ENCODE measurements at regions not wholly inside any gene's neighbourhood (a gene's known extent, or its start where the extent isn't known, plus 50 kb on each side); places are given as distances from the start of the nearest gene placed in this dataset.
"Not testable (repeated sequence)": the region's sequence is repeated elsewhere in the genome, so short reads cannot be mapped to it uniquely, and the experiment has no call there.

GRCh38 chr20:55937283-55937682, 68.0 kb downstream of the CBLN4 start:
- DNase-seq, result no peak

DNA sequence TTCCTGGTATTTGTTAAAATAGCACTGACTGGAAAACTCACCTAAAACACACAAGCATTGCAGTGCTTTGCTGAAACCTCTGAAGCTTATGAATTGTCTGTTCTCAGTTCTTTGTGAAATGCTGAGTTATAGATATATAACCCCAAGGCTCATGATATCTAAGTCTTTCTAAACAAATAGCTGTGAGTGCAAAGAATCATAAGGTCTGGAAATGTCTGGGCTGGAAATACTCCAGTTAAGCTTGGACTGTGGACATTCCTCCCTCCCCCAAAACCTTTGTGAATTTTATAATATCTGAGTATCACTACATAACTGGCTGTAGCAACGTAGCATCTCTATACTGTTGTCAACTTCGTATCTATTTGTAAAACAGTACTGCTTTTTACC, 69.1 kb downstream of the CBLN4 start:
- DNase-seq, result no peak

- no peak for DNase-seq
Measured at GRCh38 chr20:55935448-55936208, 69.7 kb downstream of the CBLN4 start.

DNA sequence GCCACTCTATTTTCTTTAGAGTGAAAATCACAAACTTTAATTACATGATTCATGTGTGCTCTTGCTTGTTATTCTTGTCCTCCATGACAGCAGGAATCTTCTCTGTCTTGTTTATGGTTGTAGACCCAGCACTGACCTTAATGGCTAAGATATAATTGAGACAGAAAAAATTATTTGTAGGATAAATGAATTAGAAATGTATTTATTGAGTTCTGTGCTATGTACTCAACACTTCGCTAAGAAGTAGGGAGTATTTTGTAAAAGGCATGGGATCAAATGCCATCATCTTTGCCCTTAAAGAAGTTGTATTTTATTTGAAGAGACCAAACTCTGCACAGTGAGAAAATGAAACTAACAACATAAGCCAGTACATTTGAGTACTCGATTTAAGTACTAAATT, 71.2 kb downstream of the CBLN4 start:
- DNase-seq, result no peak

DNA sequence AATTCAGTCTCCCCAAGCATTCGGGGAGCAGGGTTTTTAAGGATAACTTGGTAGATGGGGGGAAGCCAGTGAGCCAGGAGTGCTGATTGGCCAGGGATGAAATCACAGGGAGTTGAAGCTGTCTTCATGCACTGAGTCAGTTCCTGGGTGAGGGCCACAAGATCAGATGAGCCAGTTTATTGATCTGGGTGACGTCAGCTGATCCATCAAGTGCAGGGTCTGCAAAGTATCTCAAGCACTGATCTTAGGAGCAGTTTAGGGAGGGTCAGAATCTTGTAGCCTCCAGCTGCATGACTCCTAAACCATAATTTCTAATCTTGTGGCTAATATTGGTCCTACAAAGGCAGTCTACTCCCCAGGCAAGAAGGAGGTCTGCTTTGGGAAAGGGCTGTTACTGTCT, 74.4 kb downstream of the CBLN4 start:
- DNase-seq, result not testable (repeated sequence)

- no peak for DNase-seq
Measured at GRCh38 chr20:55928266-55928665, 77.1 kb downstream of the CBLN4 start.

DNA sequence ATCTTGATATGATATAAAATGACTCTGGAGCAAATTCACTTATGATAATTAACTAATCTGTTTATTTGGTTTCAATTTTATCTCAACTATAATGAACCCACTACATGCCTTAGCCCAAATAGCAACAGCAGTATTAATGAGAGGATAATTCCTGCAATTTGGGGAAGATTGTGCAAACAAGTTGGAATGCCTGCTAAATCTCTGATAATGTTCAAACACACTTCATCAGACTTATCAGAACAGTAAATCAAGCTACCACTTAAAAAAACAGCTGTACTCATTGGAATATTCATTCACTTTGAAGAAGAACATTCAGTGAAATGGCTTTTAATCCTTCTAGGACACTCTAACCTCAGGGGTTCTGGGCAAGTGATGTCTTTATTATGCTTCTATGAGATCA, 85.4 kb downstream of the CBLN4 start:
- DNase-seq, result no peak

- no peak for DNase-seq
Measured at GRCh38 chr20:55919319-55919718, 86.0 kb downstream of the CBLN4 start.

DNA sequence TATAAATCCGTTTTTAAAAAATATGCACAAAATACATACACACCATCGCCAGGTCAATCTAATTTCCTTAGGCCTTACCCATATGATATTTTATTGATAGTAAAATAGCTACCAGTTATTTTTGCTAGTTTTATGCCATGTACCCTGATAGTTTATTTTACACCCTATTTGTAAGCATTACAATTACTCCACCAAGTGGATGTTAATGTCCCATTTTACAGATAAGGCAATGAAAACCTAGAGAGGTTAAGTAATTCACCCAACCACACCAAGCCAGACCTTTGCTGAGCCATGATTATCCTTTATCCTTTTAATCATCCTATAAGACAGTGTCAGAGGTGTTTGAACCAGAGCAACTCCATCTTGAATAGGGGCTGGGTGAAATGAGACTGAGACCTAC, 86.8 kb downstream of the CBLN4 start:
- no peak for DNase-seq

- no peak for DNase-seq
Measured at GRCh38 chr20:55893031-55893430, 112.3 kb downstream of the CBLN4 start.

DNA sequence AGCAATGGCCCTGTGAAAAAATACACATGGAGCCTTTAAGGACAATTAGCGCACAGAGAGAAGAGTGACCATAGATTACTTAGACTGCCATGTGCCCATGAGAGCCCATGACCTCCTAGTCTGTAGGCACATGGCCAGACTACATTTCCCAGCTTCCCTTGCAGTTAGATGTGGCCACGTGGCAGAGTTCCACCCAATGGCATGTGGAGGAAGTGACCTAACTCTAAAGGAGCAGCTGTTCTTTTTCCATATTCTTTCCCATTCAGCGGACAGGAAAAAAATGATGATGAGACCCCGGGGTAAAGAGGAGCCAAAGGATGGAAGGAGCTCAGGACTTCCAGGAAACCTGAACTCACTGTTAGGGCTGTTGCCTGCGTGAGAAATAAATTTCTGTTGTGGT, 116.6 kb downstream of the CBLN4 start:
- peak in 1 of 2 experiments; percentile 48 for DNase-seq

- DNase-seq, result no peak
Measured at GRCh38 chr20:55882910-55883309, 122.4 kb downstream of the CBLN4 start.

DNA sequence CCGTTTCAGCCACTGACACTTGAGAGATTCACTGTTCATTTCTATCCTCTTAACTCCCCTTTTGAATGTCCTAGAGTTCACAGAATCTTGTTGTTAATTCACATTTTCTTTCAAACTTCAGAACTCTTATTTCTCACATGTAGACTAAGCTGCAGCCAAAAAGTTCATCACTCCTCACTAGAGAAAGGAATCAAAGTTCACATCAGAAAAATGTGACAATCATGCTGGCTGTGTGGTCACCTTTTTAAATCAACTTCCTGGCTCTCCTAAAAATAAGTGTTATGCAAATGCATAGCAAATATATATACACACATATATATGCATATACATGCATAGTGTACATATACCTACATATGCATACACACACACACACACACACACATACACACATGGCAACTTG, 123.0 kb downstream of the CBLN4 start:
- no peak for DNase-seq

GRCh38 chr20:55881204-55881603, 124.1 kb downstream of the CBLN4 start:
- DNase-seq, result no peak

DNA sequence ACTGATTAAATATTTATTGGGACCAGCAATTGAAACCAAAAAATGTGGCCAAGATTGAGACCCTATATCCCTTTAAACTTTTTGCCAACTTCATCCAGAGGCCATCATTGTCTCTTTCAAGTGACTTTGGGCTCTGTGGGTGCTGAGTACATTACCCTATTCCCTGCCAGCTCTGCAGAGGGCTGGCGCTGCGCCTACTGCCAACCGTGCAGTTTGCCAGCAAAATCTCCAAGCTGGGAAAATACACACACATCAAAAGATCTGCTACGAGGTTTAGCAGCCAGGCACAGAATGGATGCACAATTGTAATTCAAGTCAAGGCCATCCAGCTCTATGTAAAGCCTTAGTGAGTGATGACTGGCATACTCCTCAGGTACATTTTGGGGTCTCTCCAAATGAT, 125.0 kb downstream of the CBLN4 start:
- DNase-seq, result no peak

- no peak for DNase-seq
Measured at GRCh38 chr20:55855052-55855451, 150.3 kb downstream of the CBLN4 start.

GRCh38 chr20:55830121-55830827, 175.0 kb downstream of the CBLN4 start:
- no peak for DNase-seq

GRCh38 chr20:55805138-55805537, 200.2 kb downstream of the CBLN4 start:
- DNase-seq, result no peak

- no peak for DNase-seq
Measured at GRCh38 chr20:55800552-55801245, 204.6 kb downstream of the CBLN4 start.

DNA sequence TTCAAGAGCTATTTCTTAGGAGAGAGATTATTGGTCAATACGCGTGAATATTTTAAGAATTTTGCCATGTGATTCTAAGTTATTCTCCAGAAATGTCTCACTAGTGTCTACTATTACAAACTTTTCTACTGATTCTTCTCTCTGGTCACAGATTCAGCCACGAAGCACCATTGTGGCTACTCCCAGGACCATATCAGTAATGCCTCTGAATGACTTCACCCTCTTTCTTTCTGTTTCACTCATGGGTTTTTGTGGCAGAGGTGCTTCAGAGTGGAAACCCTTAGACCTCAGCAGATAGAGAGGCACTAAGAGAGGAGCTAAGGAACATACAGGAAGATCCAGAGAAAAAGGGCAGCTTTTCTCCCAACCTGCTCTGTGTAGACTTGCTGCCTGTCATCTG, 211.3 kb downstream of the CBLN4 start:
- DNase-seq, result no peak

DNA sequence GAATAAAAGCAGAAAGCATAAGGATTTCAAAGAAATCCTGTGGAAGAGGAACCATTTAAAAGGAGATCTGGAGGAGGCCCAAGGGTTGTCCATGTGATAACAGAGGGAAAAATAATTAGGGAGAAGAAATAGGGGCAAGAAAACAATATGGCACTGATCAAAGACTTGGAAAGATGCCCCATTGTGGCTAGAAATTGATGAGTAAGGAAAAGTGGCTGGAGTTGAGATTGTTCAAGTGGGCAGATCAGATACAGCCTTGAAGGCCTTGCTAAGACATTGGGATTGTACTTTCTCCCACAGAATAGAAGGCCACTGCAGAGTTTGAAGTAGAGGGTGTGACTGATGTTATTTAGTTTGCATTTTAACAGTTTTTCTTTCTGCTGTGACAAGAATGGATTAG, 213.3 kb downstream of the CBLN4 start:
- no peak for DNase-seq

DNA sequence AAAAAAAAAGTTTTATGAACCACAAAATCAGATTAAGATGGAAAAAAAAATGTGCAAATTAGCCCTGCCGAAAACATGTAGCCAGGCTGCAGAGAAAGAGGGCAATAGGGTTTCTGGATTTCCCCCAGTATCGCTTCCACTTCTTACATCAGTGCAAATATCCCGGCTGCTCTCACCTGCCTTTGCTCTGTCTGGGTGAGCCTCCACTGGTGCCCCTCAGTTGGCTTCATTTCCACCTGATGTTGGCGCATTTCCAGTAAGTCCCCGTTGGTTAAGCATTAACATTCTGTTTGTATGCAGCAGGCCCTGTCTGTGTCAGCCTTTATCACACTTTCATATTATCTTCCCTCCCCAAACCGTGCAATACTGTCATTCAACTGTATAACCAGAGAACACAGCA, 215.1 kb downstream of the CBLN4 start:
- no peak for DNase-seq

DNA sequence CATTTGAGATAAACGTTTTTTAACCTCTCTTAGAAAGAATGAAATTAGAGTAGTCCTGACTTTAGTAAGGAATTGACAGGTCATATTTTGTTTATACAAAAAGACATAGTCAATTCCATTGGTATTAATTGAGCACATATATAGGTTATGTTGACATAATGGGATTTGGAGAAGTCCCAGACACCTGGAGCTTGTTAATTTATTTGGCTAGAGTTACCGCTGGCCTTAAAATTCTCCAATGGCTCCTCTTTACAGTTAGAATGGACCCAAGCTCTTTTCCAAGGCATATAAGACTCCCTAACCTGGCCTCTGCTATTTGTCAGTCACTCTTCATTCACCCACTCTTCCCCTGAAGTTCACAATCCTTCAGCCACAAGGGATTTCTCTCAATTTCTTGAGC, 221.3 kb downstream of the CBLN4 start:
- no peak for DNase-seq

DNA sequence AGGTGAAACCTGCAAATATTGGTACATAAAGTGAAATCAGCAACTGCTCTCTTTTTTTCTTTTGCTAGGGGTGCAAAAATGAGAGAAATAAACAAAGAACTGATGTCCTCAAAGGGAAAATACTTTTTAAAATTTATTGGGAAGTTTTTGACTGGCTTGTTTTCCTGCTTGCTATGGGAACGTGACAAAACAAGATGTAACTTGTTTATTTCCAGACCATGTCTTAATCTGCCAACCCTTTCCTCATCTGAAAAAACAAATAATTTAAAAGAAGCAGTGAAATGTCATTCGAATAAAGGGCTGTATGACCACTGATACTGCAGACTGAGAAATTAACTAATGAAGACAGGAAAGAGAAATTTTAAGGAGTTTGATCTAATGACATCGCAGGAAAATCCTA, 221.9 kb downstream of the CBLN4 start:
- DNase-seq, result no peak

Data from NCI-H446 (cell line).